NCI-H2227 (cell line): ENCODE measurements at regions not wholly inside any gene's neighbourhood (a gene's known extent, or its start where the extent isn't known, plus 50 kb on each side); places are given as distances from the start of the nearest gene placed in this dataset.
"Not testable (repeated sequence)": the region's sequence is repeated elsewhere in the genome, so short reads cannot be mapped to it uniquely, and the experiment has no call there.

Source experiments
- DNase-seq: peaks from one replicate; lab custom pipeline; 2025; ENCODE audit not compliant: unreplicated experiment; lab: John Stamatoyannopoulos, UW

DNA sequence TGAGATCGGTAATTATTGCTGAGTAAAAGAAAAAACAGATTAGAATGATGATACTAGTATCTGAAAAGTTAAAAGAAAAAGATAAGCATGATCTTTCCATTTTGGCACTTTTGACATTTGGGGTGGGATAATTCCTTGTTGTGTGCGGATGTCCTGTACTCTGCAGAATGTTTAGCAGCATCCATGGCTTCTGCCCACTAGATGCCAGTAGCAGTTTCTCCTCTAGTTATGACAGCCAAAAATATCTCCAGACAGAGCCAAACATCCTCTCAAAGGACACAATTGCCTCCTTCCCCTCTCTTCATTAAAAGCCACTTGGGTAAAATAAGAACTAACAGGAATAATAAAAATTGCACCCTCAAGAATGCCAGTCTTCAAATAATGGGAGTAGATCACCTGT lies 468.8 kb upstream of the GRM7 start:
- no peak for DNase-seq

DNA sequence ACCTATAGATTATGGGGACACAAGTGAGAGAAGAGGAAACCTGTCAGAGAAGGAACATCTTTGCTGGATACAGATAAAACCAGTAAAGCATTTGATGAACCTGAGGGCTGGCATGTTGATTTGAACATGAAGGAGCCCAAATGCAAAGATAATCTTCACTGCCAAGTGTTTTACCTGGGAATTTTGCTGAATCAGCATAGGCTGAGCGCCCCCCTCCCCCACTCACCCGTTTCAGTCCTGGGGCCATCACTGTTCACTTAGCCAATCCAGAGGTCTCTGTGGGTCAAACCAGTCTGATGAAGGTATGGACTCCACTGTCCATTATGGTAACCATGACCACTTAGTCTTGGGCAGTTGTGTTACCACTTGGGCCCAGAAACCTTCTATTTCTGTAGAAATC lies 466.0 kb upstream of the GRM7 start:
- no peak for DNase-seq

DNA sequence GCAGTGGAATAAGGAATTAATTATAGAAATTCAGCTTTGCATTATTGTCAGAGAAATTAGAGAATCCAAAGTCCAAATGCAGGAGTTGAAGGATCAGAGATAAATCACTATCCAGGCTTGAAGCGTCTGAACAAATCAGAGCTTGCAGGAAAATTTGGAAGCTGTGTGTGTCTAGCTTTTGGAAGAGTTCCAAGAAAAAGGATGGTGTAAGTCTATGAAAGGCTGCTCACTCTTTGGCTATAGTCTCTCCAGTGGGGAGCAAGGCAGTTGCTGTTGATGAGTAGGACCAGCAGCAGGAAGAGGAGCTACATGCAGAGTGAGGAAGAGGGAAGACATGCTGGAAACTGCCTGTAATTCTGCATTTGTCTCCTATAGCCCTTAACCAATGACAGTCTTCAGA lies 464.3 kb upstream of the GRM7 start:
- no peak for DNase-seq

DNA sequence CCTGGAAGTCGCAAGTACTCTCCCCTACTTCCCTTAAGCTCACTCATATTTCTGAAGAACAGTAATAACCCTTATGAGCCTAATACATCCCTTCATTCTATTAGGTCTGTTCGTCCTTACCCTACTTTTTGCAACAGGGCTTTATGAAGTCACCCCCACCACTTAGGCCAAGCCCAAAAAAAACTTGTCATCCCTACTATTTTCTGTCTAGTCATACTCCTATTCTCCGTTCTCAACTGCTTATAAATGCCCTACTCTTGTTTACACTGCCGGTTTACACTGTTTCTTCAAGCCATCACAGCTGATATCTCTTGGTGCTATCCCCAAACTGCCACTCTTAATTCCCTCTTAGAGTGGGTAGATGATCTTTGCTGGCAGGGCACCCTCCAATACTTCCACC lies 458.2 kb upstream of the GRM7 start:
- DNase-seq: not testable (repeated sequence)

DNA sequence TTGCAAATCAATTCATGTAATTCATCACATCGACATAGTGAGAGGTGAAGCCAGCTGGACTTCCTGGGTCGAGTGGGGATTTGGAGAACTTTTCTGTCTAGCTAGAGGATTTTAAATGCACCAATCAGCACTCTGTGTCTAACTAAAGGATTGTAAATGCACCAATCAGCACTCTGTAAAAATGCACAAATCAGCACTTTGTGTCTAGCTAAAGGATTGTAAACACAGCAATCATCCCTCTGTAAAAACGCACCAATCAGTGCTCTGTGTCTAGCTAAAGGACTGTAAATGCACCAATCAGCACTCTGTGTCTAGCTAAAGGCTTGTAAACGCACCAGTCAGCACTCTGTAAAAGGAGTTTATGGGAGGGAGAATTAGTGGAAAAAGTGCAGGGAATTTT lies 454.0 kb upstream of the GRM7 start:
- not testable (repeated sequence) for DNase-seq

DNA sequence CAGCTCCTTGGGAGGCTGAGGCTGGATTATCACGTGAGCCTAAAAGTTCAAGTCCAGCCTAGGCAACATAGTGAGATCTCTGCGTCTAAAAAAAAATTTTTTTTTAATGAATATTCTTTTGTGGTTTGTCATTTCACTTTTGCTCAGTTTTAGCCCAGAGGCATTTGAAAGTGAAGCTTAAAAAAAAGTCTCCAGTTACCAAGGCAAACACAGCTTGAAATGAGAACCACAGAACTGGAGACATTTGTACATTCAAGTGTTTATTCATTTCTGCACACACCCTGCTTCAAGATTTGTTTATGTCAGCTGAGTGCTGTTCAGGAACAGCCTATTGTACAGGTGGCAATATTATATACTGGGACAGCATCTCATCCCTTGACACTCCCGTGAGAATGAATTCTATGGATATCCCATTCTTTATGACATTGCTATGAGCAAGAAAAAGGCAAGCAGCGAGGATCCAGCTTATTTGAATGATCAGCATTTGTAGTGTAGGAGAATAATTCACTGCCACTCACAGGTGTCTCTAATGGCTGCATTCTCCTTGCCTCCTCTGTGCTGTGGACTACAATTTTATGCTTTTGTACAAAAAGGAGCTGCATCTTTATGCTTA lies 444.8 kb upstream of the GRM7 start:
- DNase-seq: no peak

DNA sequence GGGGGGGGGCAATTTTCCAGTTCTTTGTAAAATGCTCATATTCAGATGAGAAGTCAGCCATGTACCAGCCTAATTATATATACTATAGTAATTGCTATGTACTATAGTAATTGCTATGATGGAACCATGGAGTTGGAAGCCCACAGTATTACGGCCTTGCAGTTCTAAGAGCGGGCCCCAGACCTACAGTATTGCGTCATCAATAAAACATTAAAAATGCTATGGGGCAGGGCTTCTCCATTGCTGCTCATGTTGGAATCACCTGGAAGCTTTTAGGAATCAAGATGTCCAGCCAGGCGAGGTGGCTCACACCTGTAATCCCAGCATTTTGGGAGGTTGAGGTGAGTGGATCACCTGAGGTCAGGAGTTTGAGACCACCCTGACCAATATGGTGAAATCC lies 443.7 kb upstream of the GRM7 start:
- DNase-seq: no peak

DNA sequence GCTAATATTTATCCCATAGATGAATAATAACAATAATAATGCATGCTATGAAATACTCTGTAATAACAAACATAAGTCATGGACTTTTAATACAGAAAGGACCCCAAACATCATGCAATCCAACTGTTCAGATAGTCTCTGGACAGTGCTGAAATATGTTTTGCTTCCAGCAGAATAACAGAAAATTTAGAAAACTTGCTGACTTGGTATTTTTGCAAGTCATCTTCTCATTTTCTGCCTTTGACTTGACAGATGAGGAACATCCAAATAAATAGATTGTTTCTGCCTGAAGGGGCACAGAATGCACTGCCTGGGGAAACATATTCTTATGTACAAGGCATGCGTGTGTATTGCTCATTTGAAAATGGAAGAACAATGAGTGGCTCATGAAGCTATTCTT lies 442.4 kb upstream of the GRM7 start:
- no peak for DNase-seq

DNA sequence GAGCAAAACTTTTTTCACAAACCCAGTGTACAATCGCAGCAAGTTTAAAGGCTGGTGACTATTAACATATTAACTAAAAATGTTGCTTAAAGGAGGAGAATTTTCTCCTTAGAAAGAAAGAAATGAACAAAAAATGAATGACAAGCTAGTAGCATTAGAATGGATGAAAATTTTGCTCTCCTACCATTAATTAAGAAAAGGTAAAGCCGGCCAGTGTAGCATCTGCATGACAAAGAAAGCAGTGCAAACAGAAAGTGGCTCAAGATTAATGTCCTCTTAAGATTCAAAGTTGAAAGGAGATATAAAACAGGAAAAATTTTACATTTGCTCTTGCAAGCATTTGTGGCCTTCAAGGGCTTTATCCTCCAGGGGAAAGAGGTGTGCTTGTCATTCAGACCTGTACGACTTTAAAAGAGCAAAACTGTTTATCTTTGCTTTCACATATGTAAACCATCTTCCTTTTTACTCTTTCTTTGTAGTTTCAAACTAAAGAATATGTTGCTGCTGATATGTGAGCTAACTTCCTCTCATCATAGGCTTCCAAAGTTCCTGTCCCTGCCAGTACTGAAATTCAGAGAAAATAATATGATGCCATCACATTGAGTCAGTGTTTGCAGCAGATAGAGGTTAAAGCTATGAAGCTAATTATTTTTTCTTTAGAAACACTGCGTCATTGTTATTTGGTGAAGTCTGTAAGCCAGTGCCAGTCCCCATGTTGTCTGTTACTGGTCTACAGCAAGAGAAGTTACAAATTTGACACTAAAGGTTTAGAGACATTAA lies 439.1 kb upstream of the GRM7 start:
- no peak for DNase-seq

DNA sequence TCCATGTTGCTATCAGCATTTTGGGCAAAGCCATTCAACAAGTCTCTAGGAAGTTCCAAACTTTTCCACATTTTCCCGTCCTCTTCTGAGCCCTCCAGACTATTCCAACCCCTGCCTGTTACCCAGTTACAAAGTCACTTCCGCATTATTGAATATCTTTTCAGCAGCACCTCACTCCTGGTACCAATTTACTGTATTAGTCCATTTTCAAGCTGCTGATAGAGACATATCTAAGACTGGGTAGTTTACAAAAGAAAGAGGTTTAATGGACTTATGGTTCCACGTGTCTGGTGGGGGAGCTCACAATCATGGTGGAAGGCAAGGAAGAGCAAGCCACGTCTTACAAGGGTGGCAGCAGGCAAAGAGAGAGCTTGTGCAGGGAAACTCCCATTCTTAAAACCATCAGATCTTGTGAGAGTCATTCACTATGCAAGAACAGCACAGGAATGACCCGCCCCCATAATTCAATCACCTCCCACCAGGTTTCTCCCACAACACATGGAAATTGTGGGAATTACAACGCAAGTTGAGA lies 435.6 kb upstream of the GRM7 start:
- DNase-seq: no peak

DNA sequence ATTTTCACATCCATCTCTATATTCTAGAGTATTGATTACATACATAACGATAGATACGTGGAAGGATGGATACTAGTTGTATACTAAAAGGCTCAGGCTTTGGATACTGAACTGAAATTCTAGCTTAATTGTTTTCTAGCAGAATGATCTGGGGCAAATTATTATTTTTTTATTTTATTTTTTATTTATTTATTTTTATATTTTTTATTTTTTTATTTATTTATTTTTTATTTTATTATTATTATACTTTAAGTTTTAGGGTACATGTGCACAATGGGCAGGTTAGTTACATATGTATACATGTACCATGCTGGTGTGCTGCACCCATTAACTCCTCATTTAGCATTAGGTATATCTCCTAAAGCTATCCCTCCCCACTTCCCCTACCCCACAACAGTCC lies 432.6 kb upstream of the GRM7 start:
- DNase-seq: not testable (repeated sequence)

DNA sequence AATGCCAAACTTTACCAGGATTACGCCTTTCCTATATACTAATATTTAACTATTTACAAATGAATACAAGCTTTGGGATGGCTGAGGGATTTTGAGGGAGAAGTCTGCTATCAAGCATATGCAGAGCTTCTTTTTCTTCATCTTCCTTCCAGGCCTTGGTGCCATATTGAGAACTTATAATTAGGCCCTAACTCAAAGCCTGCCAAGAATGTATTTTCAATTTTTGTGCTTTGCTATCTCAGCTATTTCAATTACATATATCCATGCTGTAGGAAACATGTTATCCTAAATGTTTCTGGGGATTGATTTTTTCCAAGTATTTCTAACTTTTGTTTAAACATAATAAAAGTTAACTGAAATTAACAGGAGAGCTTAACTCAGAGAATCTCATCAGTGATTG lies 425.0 kb upstream of the GRM7 start:
- DNase-seq: no peak

DNA sequence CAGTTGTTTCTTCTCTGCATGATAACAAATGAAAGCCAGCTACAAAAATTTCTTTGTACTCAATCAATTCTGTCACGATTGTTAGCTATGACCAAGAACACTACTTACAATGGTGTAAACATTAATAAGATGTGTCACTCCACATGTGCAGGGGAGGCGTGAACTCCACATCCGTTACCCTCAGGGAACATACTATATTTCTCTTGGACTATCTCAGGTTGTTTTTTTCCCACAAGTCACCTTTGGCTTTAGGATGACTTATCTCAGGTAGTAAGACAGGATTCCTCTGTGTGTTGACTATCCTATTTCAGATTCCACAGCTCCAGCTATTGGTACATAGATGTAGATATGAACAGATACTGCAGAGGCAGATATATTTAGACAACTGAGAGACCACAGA lies 423.3 kb upstream of the GRM7 start:
- no peak for DNase-seq

DNA sequence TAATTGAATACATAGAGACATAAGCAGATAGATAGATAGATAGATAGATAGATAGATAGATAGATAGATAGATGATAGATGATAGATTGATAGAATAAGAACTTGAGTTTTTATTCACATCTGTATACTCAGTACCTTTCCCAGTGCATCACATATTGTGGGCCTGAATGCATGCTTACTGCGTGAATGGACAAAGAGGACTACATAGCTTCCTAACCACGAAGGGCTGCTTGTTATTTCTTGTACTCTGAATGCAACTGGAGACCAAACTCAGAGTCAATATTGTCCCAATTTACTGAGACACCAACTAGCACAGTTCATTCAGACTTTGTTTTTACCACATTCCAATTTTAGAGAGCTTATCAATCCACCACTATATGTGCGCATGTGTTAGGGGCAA lies 422.9 kb upstream of the GRM7 start:
- DNase-seq: no peak

DNA sequence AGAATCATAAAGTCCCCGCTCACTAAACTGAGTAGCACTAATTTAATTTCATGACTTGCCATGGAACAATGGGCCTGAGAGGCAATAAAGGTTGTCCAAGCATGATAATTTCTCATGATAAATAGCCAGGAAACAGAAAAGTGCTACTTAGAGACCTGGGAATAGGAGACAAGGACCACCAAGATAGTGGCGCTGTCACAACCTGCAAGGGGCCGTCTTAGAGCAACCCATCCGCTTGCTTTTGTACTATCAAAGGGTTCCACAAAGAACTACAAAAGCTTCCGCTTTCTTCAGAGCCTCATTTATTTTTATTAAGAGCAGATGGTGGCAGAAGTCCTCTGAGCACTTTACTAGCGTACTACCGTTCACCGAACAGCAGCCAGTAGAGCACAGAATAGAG lies 421.7 kb upstream of the GRM7 start:
- no peak for DNase-seq

DNA sequence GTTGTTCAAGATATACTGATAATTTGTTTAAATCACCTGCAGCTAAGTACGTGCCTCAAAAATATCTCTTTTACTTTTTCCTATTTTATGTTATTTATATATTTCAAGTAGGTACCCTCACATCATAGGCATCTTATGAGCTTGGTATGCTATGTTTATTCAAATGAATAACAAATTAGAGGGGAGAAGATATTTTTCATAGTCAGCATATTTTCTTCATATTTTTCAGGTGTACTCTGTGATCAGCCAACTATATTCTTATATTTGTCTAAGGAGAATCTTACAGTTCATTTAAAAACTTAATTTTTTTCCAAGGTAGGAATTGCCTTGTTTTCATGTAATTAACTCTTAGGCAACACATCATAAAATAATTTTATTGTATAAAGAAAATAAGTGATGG lies 421.1 kb upstream of the GRM7 start:
- DNase-seq: no peak

DNA sequence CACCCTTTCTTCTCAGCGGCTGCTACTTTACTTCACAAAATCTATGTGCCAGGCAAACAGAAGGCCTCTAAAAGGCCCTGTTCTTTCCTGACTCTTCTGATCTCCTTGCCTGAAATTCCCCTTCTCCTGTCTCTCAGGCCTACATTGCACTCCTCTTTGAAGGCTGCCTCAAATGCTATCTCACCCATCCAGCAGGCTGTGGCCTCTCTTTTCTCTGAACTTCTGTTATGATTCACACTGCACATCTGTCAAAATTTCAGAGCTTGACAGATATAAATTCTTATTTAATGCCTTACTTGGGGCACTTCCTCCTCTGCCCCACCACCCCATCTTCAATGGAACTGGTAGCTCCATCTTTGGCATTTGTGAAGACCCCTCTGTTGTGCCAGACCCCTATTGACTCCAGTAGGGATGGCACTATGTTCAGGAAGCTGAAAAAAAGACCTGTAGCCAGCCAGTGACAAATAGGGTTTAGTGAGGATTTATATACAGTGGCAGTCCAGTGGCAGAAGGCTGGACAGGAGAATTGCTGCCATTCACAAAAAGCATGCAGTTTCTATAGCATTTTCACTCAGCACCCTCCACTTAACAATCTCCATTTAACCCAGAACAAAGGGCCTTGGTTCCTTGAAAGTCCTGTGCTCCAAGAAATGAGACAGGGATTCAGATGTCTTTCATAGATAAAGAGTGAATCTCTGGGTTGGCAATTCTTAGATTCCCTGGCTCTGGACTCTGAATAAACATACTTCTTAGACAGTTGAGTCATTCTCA lies 415.8 kb upstream of the GRM7 start:
- DNase-seq: no peak

DNA sequence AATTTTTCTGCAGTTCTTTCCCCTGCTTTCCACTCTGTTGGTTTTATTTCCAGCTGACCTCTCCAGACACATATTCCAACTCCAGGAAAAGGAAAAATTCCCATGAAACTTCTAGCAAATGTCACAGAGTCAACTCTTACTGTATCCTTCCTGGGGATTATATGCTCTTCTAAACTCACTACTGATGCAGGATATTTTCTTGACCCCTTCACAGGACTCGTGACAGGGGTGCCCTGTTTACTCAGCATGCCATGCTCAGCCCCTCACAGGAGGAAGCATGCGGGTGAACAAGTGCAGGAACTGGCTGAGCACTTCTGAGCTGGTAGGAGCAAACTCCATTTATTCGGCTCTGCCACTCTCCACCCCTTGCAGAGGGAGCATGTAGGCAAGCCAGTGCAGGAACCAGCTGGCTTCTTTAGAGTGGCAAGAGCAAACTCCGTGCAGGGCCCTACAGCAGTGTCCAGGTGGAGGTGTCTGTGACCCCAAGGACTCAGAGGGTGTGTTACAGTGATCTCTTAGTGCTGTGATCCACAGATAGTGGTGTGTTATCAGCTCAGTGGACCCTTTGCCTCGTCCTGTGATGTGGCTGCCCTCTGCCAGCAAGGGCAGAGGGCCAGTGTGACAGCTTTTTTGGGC lies 413.6 kb upstream of the GRM7 start:
- no peak for DNase-seq

DNA sequence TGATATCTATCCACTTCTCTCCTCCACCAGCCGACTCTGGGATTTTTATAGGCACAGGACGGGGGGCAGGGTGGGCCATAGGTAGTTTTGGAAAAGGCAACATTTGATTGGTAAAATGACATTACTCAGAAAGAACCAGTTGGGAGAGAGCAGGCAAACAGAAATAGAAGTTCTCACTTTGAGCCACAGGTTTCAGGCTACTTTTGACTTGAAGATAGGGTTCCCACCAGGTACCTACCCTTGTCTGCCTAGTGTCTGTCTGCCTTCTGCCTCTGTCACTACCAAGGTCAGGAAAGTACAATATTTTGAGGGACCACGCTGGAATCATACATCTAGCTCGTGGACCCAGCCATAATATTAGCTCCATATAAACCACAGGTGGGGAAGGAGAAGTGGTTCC lies 412.9 kb upstream of the GRM7 start:
- DNase-seq: no peak

DNA sequence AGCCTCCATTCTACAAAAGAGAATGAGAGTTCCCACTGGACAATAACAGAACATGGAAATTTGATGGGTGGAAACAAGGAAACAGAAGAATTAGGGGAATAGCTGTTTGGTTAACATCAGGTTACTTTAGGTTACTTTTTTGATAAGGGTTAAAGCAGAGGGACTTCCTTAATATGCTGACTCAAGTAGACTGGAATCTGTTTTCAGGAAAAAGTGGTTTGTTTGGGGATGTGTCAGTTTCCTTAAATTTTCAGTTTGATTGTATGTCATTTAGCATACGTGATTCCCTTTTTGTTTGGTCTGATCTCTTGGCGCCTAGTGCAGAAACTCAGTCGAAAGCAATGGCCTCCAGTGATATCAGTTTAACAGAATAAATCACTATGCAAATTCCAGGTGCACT lies 411.8 kb upstream of the GRM7 start:
- DNase-seq: no peak

DNA sequence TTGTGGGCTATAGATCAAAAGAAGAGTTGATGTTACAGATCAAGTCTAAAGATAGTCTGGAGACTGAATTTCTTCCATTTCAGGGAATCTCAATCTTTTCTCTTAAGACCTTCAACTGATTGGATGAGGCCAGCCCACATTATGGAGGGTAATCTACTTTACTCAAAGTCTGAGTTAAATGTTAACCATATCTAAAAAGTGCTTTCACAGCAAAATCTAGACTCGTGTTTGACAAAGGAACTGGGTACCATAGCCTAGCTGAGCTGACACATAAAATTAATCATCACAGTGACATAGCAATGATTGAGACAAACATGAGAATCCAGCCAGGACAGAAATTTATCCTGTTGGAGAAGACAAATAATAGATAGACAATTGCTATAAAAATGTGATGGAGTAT lies 407.9 kb upstream of the GRM7 start:
- no peak for DNase-seq

DNA sequence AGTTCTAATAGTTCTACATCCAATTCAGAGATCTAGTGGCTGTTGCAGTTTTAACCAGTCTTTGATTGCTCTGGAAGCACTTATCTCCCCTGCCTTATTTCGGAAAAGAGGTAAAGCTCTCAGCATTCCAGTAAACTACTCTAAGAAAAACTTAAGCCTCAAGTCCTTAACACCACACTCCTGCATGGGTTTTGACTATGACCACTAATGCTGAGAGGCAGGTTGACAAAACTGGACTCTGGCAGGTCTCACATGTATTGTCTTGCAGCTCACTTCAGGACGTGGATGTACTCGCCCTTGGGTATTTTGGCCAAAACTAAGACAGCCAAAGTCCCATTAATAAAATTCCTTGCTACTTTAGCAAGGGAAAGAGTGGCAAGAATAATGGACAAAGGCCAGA lies 405.9 kb upstream of the GRM7 start:
- no peak for DNase-seq
